Endothelial cell (in vitro differentiated cells): ENCODE measurements at regions not wholly inside any gene's neighbourhood (a gene's known extent, or its start where the extent isn't known, plus 50 kb on each side); places are given as distances from the start of the nearest gene placed in this dataset.

Experiments
- DNase-seq: peaks from one replicate; pipeline ENCODE4 v3.0.0; 2021; ENCODE audit warnings: low spot score
- H3K27ac Mint-ChIP-seq: one replicate; pipeline ENCODE4 v1.8.0; 2021; ENCODE audit warnings: mixed read lengths, inconsistent platforms; ENCODE audit not compliant: unreplicated experiment
- H3K27me3 Mint-ChIP-seq: one replicate; pipeline ENCODE4 v1.8.0; 2021; ENCODE audit warnings: mild to moderate bottlenecking, moderate library complexity, mixed read lengths, inconsistent platforms; ENCODE audit not compliant: unreplicated experiment
- H3K36me3 Mint-ChIP-seq: one replicate; pipeline ENCODE4 v1.8.0; 2021; ENCODE audit warnings: mild to moderate bottlenecking, low read depth, mixed read lengths, inconsistent platforms; ENCODE audit not compliant: unreplicated experiment
- H3K4me1 Mint-ChIP-seq: one replicate; pipeline ENCODE4 v1.8.0; 2021; ENCODE audit warnings: mild to moderate bottlenecking, mixed read lengths, inconsistent platforms; ENCODE audit not compliant: unreplicated experiment
- H3K4me3 Mint-ChIP-seq: one replicate; pipeline ENCODE4 v1.8.0; 2021; ENCODE audit warnings: mild to moderate bottlenecking, mixed read lengths, inconsistent platforms; ENCODE audit not compliant: unreplicated experiment
- H3K9me3 Mint-ChIP-seq: one replicate; pipeline ENCODE4 v1.8.0; 2021; ENCODE audit warnings: mixed read lengths, inconsistent platforms; ENCODE audit not compliant: unreplicated experiment
- TF ChIP-seq, protein P1 (sequence below): fragments of 200-600 bp; sonication (generic); IDR thresholded peaks from one replicate; pipeline ENCODE4 v1.5.0; 2021; ENCODE audit warnings: antibody characterized with exemption; ENCODE audit not compliant: unreplicated experiment

DNA sequence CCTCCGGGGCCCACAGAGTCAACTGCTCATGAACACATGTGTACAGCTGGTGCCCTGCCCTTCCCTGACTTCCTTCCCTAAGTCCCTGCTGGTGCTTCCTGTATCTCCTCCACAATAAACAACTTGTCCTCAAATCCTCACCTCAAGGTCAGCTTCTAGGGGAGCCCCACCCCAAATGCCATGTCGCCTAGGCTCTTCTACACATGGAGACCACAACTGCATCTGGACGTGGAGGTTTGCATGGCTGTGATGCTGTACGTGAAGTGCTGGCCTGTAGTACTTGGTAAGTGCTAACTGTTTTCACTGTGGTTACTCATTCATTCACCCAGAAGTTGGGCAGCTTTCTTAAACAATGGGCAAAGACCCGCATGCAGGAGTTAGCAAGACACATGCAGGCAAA lies 359.5 kb downstream of the SHANK2 start:
- TF ChIP-seq, protein P1, sequence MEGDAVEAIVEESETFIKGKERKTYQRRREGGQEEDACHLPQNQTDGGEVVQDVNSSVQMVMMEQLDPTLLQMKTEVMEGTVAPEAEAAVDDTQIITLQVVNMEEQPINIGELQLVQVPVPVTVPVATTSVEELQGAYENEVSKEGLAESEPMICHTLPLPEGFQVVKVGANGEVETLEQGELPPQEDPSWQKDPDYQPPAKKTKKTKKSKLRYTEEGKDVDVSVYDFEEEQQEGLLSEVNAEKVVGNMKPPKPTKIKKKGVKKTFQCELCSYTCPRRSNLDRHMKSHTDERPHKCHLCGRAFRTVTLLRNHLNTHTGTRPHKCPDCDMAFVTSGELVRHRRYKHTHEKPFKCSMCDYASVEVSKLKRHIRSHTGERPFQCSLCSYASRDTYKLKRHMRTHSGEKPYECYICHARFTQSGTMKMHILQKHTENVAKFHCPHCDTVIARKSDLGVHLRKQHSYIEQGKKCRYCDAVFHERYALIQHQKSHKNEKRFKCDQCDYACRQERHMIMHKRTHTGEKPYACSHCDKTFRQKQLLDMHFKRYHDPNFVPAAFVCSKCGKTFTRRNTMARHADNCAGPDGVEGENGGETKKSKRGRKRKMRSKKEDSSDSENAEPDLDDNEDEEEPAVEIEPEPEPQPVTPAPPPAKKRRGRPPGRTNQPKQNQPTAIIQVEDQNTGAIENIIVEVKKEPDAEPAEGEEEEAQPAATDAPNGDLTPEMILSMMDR: no peak
- peak overlapping the region; percentile 47 for H3K4me3 Mint-ChIP-seq
- H3K4me1 Mint-ChIP-seq: peaks cover 9% of the 10 kb centered on the region
- peaks cover 6% of the 10 kb centered on the region for H3K27me3 Mint-ChIP-seq
- no peaks in the 10 kb centered on the region for H3K9me3 Mint-ChIP-seq
- no peak for DNase-seq
- no peak overlapping the region for H3K27ac Mint-ChIP-seq
- peaks cover 6% of the 10 kb centered on the region for H3K36me3 Mint-ChIP-seq

DNA sequence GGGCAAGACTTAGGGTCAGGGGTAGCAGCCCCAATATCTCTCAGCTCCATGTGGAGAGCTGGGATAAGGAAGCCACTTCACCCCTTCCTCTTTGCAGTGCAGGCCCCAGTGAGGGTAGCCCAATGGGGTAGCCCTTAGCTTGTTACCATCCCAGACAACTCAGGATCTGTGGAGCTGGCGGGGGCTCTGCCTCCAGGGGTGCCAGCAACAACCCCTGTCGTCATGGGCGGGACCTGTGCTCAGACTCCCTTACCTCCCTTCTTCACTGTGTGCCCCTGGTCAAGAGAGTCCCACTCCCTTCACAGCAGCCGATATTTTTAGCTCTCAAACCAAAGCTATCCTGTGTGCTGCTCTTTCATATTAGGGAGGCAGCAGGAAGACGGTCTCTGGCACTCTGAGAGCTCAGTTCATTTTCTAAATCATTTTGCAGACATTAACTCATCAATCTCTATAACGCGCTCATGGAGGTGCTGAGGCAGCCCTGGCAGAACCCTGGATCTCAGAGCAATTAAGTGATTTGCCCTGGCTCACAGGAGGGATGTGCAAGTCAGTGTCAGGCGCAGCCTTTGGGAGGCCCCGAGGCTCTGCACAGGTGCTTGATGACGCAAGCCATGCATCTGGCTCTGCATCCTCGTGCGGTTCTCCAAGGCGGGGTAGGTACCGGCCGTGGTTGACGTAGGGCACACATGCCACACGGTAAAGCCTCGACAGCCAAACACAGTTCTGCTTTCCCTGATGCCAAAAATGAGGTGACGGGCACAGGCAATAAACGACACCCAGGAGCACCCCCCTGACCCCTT lies 357.6 kb downstream of the SHANK2 start:
- Mint-ChIP-seq H3K27ac (no peak overlapping the region), H3K36me3 (peaks cover 2% of the 10 kb centered on the region), H3K4me1 (peaks cover 5% of the 10 kb centered on the region), H3K4me3 (no peak overlapping the region), H3K27me3 (peaks cover 6% of the 10 kb centered on the region), H3K9me3 (no peaks in the 10 kb centered on the region)
- DNase-seq: no peak
- TF ChIP-seq, protein P1: no peak

DNA sequence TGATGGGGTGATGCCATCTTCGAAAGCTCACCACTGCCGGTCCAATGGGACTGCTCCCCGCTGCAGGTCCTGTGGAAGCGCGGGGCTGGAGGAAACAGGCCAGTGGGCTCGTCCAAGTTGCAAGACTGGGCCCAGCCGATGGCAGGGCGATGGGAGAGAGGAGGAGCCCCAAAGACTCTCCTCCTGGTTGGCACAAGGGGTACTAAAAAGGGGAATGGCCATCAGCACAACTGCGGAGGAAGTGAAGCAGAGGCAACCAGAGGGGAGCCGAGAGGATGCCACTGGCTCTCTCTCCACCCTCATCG lies 357.1 kb downstream of the SHANK2 start:
- Mint-ChIP-seq H3K4me3 (no peak overlapping the region), H3K9me3 (no peaks in the 10 kb centered on the region), H3K4me1 (peaks cover 5% of the 10 kb centered on the region), H3K27ac (no peak overlapping the region), H3K36me3 (no peaks in the 10 kb centered on the region), H3K27me3 (peaks cover 2% of the 10 kb centered on the region)
- DNase-seq: no peak
- TF ChIP-seq, protein P1: no peak

GRCh38 chr11:70897429-70897828 lies 354.9 kb downstream of the SHANK2 start:
- Mint-ChIP-seq H3K27me3 (peaks cover 2% of the 10 kb centered on the region), H3K4me1 (peaks cover 20% of the 10 kb centered on the region), H3K27ac (no peak overlapping the region), H3K4me3 (no peak overlapping the region), H3K9me3 (no peaks in the 10 kb centered on the region), H3K36me3 (no peaks in the 10 kb centered on the region)
- no peak for DNase-seq
- TF ChIP-seq, protein P1: no peak

DNA sequence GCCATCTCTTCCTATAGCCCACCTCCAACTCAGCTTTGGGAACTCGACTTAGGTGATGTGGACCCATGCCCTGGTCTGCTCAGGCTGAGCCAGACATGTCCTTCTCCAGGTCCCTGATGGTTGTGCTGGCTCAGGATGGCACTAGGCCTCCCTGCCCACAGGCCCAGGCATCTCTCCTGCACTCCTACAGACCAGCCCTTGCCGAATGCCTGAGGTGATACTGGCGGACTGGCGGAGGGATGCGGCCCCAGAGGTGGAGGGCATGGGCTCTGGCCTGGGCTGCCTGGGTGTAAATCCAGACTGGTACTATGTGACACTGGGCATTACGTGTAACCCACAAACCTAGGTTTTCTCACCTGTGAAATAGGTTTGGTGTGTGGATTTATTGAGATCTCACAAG lies 352.8 kb downstream of the SHANK2 start:
- H3K27ac Mint-ChIP-seq: no peak overlapping the region

More for the DNA sequence above, 352.8 kb downstream of the SHANK2 start:
- TF ChIP-seq, protein P1: no peak
- H3K27me3 Mint-ChIP-seq: no peaks in the 10 kb centered on the region
- DNase-seq: no peak
- peaks cover 22% of the 10 kb centered on the region for H3K4me1 Mint-ChIP-seq
- H3K4me3 Mint-ChIP-seq: no peak overlapping the region
- H3K36me3 Mint-ChIP-seq: no peaks in the 10 kb centered on the region
- no peaks in the 10 kb centered on the region for H3K9me3 Mint-ChIP-seq
